ENCODE measurements at regions not wholly inside any gene's neighbourhood (a gene's known extent, or its start where the extent isn't known, plus 50 kb on each side); places are given as distances from the start of the nearest gene placed in this dataset.

- TF ChIP-seq POLR2A (IDR thresholded peaks at IDR 0.05) (no peak), CTCF (IDR thresholded peaks at IDR 0.05 in 8 of 11, conservative IDR thresholded peaks at IDR 0.05 in 3 of 11) (no peak), POLR2AphosphoS5 (IDR thresholded peaks at IDR 0.05) (no peak)
- WGBS, 5 donors: 92 to 100% (median 97%) methylated on average over 1 of the region's 1 CpG
- H3K4me1 ChIP-seq: peaks cover 9 to 46% (median 19%) of the 10 kb centered on the region in 6 donors
- DNase-seq: no peak
- intact Hi-C loops (cut with DNase I; ENCODE audit: low total_unique reads): no loop called here
- H3K27me3 ChIP-seq (replicated peaks in 1 of 7): no peaks in the 10 kb centered on the region
- H3K27ac ChIP-seq: no peak overlapping the region
- H3K4me3 ChIP-seq: no peak overlapping the region
- H3K36me3 ChIP-seq: no peaks in the 10 kb centered on the region
- no peaks in the 10 kb centered on the region for H3K9me3 ChIP-seq
Measured at GRCh38 chr13:50154697-50155096, 139.5 kb downstream of the KCNRG start.

GRCh38 chr13:50156140-50156539 is 140.9 kb downstream of the KCNRG start:
- no peak for TF ChIP-seq POLR2AphosphoS5 (IDR thresholded peaks at IDR 0.05)
- no peak overlapping the region for H3K27ac ChIP-seq
- intact Hi-C loops (cut with DNase I; ENCODE audit: low total_unique reads): no loop called here
- H3K27me3 ChIP-seq (replicated peaks in 1 of 7): no peaks in the 10 kb centered on the region
- H3K4me1 ChIP-seq: peaks cover 9 to 42% (median 19%) of the 10 kb centered on the region in 6 donors
- H3K36me3 ChIP-seq: no peaks in the 10 kb centered on the region
- DNase-seq: no peak
- H3K9me3 ChIP-seq: no peaks in the 10 kb centered on the region
- H3K4me3 ChIP-seq: no peak overlapping the region
- whole genome bisulfite sequencing, 5 donors: 78 to 100% (median 83%) methylated on average over 1 of the region's 1 CpG

GRCh38 chr13:50156561-50157127 is 141.4 kb downstream of the KCNRG start:
- Histone ChIP-seq H3K27ac (no peak overlapping the region), H3K4me3 (no peak overlapping the region), H3K9me3 (no peaks in the 10 kb centered on the region), H3K27me3 (replicated peaks in 1 of 7) (no peaks in the 10 kb centered on the region), H3K4me1 (peaks cover 9 to 37% (median 15%) of the 10 kb centered on the region in 6 donors), H3K36me3 (no peaks in the 10 kb centered on the region)
- DNase-seq: no peak
- TF ChIP-seq POLR2AphosphoS5 (IDR thresholded peaks at IDR 0.05): no peak
- TF ChIP-seq POLR2A (IDR thresholded peaks at IDR 0.05): no peak
- TF ChIP-seq CTCF (IDR thresholded peaks at IDR 0.05 in 8 of 11, conservative IDR thresholded peaks at IDR 0.05 in 3 of 11): no peak
- 75 to 85% (median 84%) methylated on average over 5 of the region's 5 CpGs for WGBS, 5 donors
- intact Hi-C loops (cut with DNase I; ENCODE audit: low total_unique reads): no loop called here

- WGBS, 5 donors: 64 to 87% (median 77%) methylated on average over 4 of the region's 4 CpGs
- no peaks in the 10 kb centered on the region for H3K36me3 ChIP-seq
- H3K9me3 ChIP-seq: no peaks in the 10 kb centered on the region
- H3K27ac ChIP-seq: no peak overlapping the region
- DNase-seq: no peak
- peaks cover 0 to 18% (median under 1%) of the 10 kb centered on the region in 6 donors for H3K4me1 ChIP-seq
- TF ChIP-seq POLR2A (IDR thresholded peaks at IDR 0.05) (no peak), CTCF (IDR thresholded peaks at IDR 0.05 in 8 of 11, conservative IDR thresholded peaks at IDR 0.05 in 3 of 11) (no peak), POLR2AphosphoS5 (IDR thresholded peaks at IDR 0.05) (no peak)
- no peak overlapping the region for H3K4me3 ChIP-seq
- intact Hi-C loops (cut with DNase I; ENCODE audit: low total_unique reads): no loop called here
- H3K27me3 ChIP-seq (replicated peaks in 1 of 7): no peaks in the 10 kb centered on the region
Measured at GRCh38 chr13:50158385-50159165, 143.3 kb downstream of the KCNRG start.
